ENCODE measurements at regions not wholly inside any gene's neighbourhood (a gene's known extent, or its start where the extent isn't known, plus 50 kb on each side); places are given as distances from the start of the nearest gene placed in this dataset.

DNA sequence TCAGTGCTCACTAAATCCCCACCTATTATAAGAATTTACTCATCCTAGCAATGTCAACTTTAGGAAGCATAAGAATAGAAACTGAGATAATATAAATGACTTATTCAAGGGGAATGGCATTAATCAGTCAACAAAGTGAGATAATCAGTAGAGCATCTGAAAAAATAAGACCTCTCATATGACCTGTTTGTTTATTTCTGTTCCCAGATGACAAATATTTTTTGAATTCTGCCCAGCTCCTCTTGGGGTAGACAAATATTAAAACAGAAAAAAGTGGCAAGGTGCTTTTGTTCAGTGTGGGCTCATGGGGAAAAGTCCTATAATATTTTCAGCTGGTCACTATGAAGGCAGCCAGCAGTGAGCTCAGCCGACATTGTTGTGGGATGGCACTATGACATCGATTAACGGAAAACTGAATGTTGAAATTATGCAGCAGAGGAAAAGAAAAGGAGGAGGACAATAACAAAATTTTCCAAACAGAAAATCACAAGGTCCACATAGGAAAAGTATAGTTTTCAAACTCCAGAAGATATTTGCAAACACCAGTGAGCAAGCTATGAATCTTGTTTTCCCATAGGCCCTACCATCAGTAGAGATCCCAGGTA, 109.6 kb downstream of the ANXA3 start:
- TF ChIP-seq, protein P1, sequence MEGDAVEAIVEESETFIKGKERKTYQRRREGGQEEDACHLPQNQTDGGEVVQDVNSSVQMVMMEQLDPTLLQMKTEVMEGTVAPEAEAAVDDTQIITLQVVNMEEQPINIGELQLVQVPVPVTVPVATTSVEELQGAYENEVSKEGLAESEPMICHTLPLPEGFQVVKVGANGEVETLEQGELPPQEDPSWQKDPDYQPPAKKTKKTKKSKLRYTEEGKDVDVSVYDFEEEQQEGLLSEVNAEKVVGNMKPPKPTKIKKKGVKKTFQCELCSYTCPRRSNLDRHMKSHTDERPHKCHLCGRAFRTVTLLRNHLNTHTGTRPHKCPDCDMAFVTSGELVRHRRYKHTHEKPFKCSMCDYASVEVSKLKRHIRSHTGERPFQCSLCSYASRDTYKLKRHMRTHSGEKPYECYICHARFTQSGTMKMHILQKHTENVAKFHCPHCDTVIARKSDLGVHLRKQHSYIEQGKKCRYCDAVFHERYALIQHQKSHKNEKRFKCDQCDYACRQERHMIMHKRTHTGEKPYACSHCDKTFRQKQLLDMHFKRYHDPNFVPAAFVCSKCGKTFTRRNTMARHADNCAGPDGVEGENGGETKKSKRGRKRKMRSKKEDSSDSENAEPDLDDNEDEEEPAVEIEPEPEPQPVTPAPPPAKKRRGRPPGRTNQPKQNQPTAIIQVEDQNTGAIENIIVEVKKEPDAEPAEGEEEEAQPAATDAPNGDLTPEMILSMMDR (IDR thresholded peaks at IDR 0.05; ENCODE audit: low read length), result no peak
- no peak for TF ChIP-seq EZH2phosphoT487 (IDR thresholded peaks at IDR 0.05; ENCODE audit: low read length)
- no peak for TF ChIP-seq EZH2 (optimal IDR thresholded peaks at IDR 0.05; ENCODE audit: low read depth, low read length)
